DOHH2 (cell line): ENCODE measurements at regions not wholly inside any gene's neighbourhood (a gene's known extent, or its start where the extent isn't known, plus 50 kb on each side); places are given as distances from the start of the nearest gene placed in this dataset.

ENCODE experiments used
- CTCF ChIP-seq: fragments of 200-600 bp; sonication (generic); IDR thresholded peaks from one replicate; pipeline ENCODE4 v1.5.1; 2014; ENCODE audit warnings: antibody characterized with exemption, mild to moderate bottlenecking, low read depth, low read length; ENCODE audit not compliant: poor library complexity, severe bottlenecking
- EZH2phosphoT487 ChIP-seq: fragments of 200-600 bp; sonication (generic); IDR thresholded peaks from 2 replicates; pipeline ENCODE4 v1.6.1; 2017; ENCODE audit warnings: borderline replicate concordance, mild to moderate bottlenecking, antibody characterized with exemption, low read length, moderate library complexity, mixed read lengths

- TF ChIP-seq CTCF, result no peak
- no peak for TF ChIP-seq EZH2phosphoT487
Measured at GRCh38 chr9:78539904-78540303, 243.0 kb downstream of the PSAT1 start.
